ENCODE measurements at regions not wholly inside any gene's neighbourhood (a gene's known extent, or its start where the extent isn't known, plus 50 kb on each side); places are given as distances from the start of the nearest gene placed in this dataset.
"Not testable (repeated sequence)": the region's sequence is repeated elsewhere in the genome, so short reads cannot be mapped to it uniquely, and the experiment has no call there.

- no peak for DNase-seq
Measured at GRCh38 chr13:33634546-33634982, 183.4 kb upstream of the RFC3 start.

GRCh38 chr13:33636243-33636642, 181.7 kb upstream of the RFC3 start:
- no peak for DNase-seq

- no peak for DNase-seq
Measured at GRCh38 chr13:33636955-33637670, 180.8 kb upstream of the RFC3 start.

- DNase-seq = no peak
Measured at GRCh38 chr13:33637978-33638743, 179.8 kb upstream of the RFC3 start.

- no peak for DNase-seq
Measured at GRCh38 chr13:33639158-33639557, 178.8 kb upstream of the RFC3 start.

GRCh38 chr13:33639626-33640080, 178.3 kb upstream of the RFC3 start:
- no peak for DNase-seq

GRCh38 chr13:33640832-33641231, 177.1 kb upstream of the RFC3 start:
- DNase-seq = no peak

- DNase-seq = no peak
Measured at GRCh38 chr13:33642374-33643065, 175.4 kb upstream of the RFC3 start.

- peak in 2 of 3 experiments; percentile 4 to 57 for DNase-seq
Measured at GRCh38 chr13:33644581-33645543, 173.1 kb upstream of the RFC3 start.

- no peak for DNase-seq
Measured at GRCh38 chr13:33645591-33646554, 172.1 kb upstream of the RFC3 start.

GRCh38 chr13:33649212-33649878, 168.6 kb upstream of the RFC3 start:
- peak in 2 of 3 experiments; percentile 26 to 78 for DNase-seq

GRCh38 chr13:33651766-33652165, 166.2 kb upstream of the RFC3 start:
- no peak for DNase-seq

- DNase-seq = no peak
Measured at GRCh38 chr13:33657274-33657673, 160.7 kb upstream of the RFC3 start.

- no peak for DNase-seq
Measured at GRCh38 chr13:33659466-33659865, 158.5 kb upstream of the RFC3 start.

GRCh38 chr13:33659894-33660293, 158.1 kb upstream of the RFC3 start:
- no peak for DNase-seq

- no peak for DNase-seq
Measured at GRCh38 chr13:33662392-33662791, 155.6 kb upstream of the RFC3 start.

- DNase-seq = no peak
Measured at GRCh38 chr13:33665626-33666175, 152.2 kb upstream of the RFC3 start.

- DNase-seq = no peak
Measured at GRCh38 chr13:33671560-33671959, 146.4 kb upstream of the RFC3 start.

- not testable (repeated sequence) for DNase-seq
Measured at GRCh38 chr13:33672022-33672421, 145.9 kb upstream of the RFC3 start.

Measured in NCI-H1417 (cell line).